Hepatocyte (in vitro differentiated cells): ENCODE measurements at regions not wholly inside any gene's neighbourhood (a gene's known extent, or its start where the extent isn't known, plus 50 kb on each side); places are given as distances from the start of the nearest gene placed in this dataset.

ENCODE experiments used
- EZH2 ChIP-seq: fragments of 200-600 bp; sonication (generic); IDR thresholded peaks from 2 replicates; pipeline ENCODE4 v1.6.1; 2016; ENCODE audit warnings: antibody characterized with exemption, mild to moderate bottlenecking, borderline replicate concordance
- EZH2phosphoT487 ChIP-seq: fragments of 200-600 bp; sonication (generic); IDR thresholded peaks from one replicate; pipeline ENCODE4 v1.6.1; 2018; ENCODE audit warnings: antibody characterized with exemption, mild to moderate bottlenecking, low read depth, moderate library complexity; ENCODE audit not compliant: unreplicated experiment, severe bottlenecking
- TF ChIP-seq, protein P1 (sequence below): fragments of 200-600 bp; sonication (generic); IDR thresholded peaks from 2 replicates; pipeline ENCODE4 v1.5.1; 2016; ENCODE audit warnings: antibody characterized with exemption, mild to moderate bottlenecking; ENCODE audit not compliant: poor library complexity

DNA sequence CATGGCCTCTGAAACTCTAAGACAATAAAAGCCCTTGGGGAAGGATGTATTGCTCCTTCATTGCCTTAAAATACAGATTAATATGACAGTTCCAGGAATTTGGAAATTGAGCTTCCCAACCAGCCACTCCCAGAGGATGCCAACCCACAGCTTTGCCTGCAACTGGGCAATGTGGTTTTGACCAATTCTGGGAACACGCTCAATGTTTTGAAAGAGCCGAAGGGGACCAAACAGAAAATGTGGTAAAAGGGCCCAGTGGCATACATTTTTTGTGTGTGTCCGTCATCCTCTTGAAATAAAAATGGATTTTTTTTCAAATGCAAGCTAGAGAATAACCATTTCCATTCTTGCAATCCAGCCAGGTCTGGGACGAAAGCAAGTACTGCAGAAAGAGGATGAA is 88.3 kb upstream of the PLEKHG7 start:
- TF ChIP-seq, protein P1, sequence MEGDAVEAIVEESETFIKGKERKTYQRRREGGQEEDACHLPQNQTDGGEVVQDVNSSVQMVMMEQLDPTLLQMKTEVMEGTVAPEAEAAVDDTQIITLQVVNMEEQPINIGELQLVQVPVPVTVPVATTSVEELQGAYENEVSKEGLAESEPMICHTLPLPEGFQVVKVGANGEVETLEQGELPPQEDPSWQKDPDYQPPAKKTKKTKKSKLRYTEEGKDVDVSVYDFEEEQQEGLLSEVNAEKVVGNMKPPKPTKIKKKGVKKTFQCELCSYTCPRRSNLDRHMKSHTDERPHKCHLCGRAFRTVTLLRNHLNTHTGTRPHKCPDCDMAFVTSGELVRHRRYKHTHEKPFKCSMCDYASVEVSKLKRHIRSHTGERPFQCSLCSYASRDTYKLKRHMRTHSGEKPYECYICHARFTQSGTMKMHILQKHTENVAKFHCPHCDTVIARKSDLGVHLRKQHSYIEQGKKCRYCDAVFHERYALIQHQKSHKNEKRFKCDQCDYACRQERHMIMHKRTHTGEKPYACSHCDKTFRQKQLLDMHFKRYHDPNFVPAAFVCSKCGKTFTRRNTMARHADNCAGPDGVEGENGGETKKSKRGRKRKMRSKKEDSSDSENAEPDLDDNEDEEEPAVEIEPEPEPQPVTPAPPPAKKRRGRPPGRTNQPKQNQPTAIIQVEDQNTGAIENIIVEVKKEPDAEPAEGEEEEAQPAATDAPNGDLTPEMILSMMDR: no peak
- TF ChIP-seq EZH2: no peak
- no peak for TF ChIP-seq EZH2phosphoT487
